OCI-LY7 (cell line): ENCODE measurements at regions not wholly inside any gene's neighbourhood (a gene's known extent, or its start where the extent isn't known, plus 50 kb on each side); places are given as distances from the start of the nearest gene placed in this dataset.

Experiments
- BruUV-seq: library from RNA; stranded (reverse); fragments of 400-500 nt; replicated peaks from 2 replicates; lab custom pipeline; 2021; lab: Mats Ljungman, UMichigan
- CTCF ChIA-PET: fragments of 300-600 bp; sonication (Branson Sonifier 250); formaldehyde crosslinking; loops from one replicate; lab custom pipeline; 2022; ENCODE audit warnings: antibody characterized with exemption; ENCODE audit not compliant: unreplicated experiment; lab: Charles Lee
- POLR2A ChIA-PET: fragments of 300-600 bp; sonication (Branson Sonifier 250); formaldehyde crosslinking; loops from one replicate; lab custom pipeline; 2022; ENCODE audit warnings: antibody characterized with exemption; lab: Charles Lee
- DNase-seq: peaks from one replicate; pipeline ENCODE4 v3.0.0-alpha.2; 2015; ENCODE audit warnings: low spot score
- H2AFZ ChIP-seq: fragments of 200-600 bp; sonication (generic), shearing (Covaris generic); 2 replicates; pipeline ENCODE4 v1.6.1; 2014; ENCODE audit warnings: mild to moderate bottlenecking, antibody characterized with exemption, low read length, moderate library complexity
- H3K27ac ChIP-seq: fragments of 200-600 bp; sonication (generic); 2 replicates; pipeline ENCODE4 v1.5.1; 2014; ENCODE audit warnings: mixed run types, low read depth, mild to moderate bottlenecking, moderate library complexity, low read length, inconsistent platforms; ENCODE audit not compliant: poor library complexity, severe bottlenecking
- H3K36me3 ChIP-seq: fragments of 200-600 bp; sonication (generic); 2 replicates; pipeline ENCODE4 v1.6.1; 2014; ENCODE audit warnings: mild to moderate bottlenecking, antibody characterized with exemption, low read length, moderate library complexity, mixed read lengths; ENCODE audit not compliant: insufficient read depth
- H3K4me1 ChIP-seq: fragments of 200-600 bp; sonication (generic); 2 replicates; pipeline ENCODE4 v1.5.1; 2014; ENCODE audit warnings: mild to moderate bottlenecking, low read length; ENCODE audit not compliant: insufficient read depth, poor library complexity, severe bottlenecking
- H3K4me2 ChIP-seq: fragments of 200-600 bp; sonication (generic); 2 replicates; pipeline ENCODE4 v1.6.1; 2014; ENCODE audit warnings: mild to moderate bottlenecking, low read length
- H3K4me3 ChIP-seq: fragments of 200-600 bp; sonication (generic); 2 replicates; pipeline ENCODE4 v1.5.1; 2014; ENCODE audit warnings: mild to moderate bottlenecking, low read depth, low read length; ENCODE audit not compliant: poor library complexity, severe bottlenecking
- H3K79me2 ChIP-seq: fragments of 200-600 bp; sonication (generic); 2 replicates; pipeline ENCODE4 v1.6.1; 2016; ENCODE audit warnings: low read depth, mild to moderate bottlenecking, low read length, moderate library complexity, mixed read lengths; ENCODE audit not compliant: insufficient read depth
- H3K9me2 ChIP-seq: fragments of 200-600 bp; sonication (generic); 2 replicates; pipeline ENCODE4 v1.6.1; 2016; ENCODE audit warnings: mild to moderate bottlenecking, low read length, mixed read lengths; ENCODE audit not compliant: insufficient read depth
- H3K9me3 ChIP-seq: fragments of 200-600 bp; sonication (generic); 2 replicates; pipeline ENCODE4 v1.6.1; 2014; ENCODE audit warnings: mild to moderate bottlenecking, mixed run types, low read length, mixed read lengths
- H4K20me1 ChIP-seq: fragments of 200-600 bp; sonication (generic); 2 replicates; pipeline ENCODE4 v1.6.1; 2014; ENCODE audit warnings: mild to moderate bottlenecking, antibody characterized with exemption, low read length, moderate library complexity, mixed read lengths; ENCODE audit not compliant: insufficient read depth
- CTCF ChIP-seq: fragments of 200-600 bp; sonication (generic); conservative IDR thresholded peaks from 2 replicates; pipeline ENCODE4 v1.5.1; 2014; ENCODE audit warnings: mild to moderate bottlenecking, antibody characterized with exemption, low read length, moderate library complexity, mixed read lengths
- EZH2phosphoT487 ChIP-seq: fragments of 200-600 bp; sonication (generic); IDR thresholded peaks from 2 replicates; pipeline ENCODE4 v1.6.1; 2018; ENCODE audit warnings: low read depth, borderline replicate concordance, mild to moderate bottlenecking, mixed run types, antibody characterized with exemption, low read length, moderate library complexity, mixed read lengths
- intact Hi-C: fragments of 100-400 bp; cut with micrococcal nuclease; formaldehyde crosslinking; loops from one replicate; pipeline ENCODE4 v1.10.0; 2022; ENCODE audit not compliant: unreplicated experiment

DNA sequence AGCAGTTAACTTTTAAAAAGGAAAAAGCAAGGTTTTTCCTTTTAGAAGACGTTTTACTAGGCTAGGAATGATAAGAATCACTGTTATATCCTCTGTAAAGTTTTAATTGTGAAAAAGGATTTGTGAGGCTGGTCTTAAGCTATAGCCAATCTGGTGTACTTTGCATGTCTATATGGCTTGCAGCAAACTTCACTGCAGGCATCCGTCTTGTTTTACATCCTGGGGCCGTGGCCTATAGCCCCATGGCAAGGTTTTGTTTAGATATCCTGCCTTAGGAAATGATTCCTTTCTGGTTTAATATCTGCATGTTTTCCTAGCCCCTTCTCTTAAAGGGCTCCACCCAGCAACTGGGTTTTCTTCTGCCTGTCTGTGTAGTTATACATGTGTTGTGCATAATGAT is 272.8 kb downstream of the ICE1 start:
- Histone ChIP-seq H3K36me3 (no peaks in the 10 kb centered on the region), H3K9me3 (no peaks in the 10 kb centered on the region), H3K4me3 (no peak overlapping the region), H4K20me1 (no peaks in the 10 kb centered on the region), H2AFZ (no peak overlapping the region), H3K9me2 (no peaks in the 10 kb centered on the region), H3K4me1 (no peaks in the 10 kb centered on the region), H3K79me2 (no peaks in the 10 kb centered on the region), H3K4me2 (no peak overlapping the region), H3K27ac (no peak overlapping the region)
- DNase-seq, result no peak
- ChIA-PET POLR2A (interaction anchor here (0.7 to 1.1 kb wide), 2 partner anchors 8 to 11 kb away, joined by 3 read pairs; no protein-coding TSS in a partner anchor), CTCF (interaction anchor here (0.5 kb wide), 1 partner anchor 136 kb away, joined by 3 read pairs; no protein-coding TSS in a partner anchor)
- BruUV-seq, result no TSS peak
- TF ChIP-seq CTCF (no peak), EZH2phosphoT487 (no peak)
- intact Hi-C loops, result no loop called here

DNA sequence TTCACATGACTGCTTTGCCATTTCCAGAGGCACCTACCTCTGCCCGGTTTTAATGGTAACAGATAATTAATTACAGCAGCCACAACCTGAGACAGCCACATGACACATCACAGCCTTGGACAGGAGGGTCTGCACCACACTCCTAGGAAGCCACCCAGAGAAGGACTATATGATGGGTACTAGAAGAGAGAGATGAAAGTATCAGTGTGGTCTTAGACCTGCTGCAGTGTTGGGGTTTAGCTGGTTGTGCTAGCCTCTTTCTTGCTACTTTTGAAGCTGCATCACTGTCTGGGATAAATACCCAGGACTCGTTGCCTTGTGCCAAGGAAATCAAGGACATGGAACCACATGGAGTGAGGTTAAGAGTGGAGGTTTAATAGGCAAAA is 266.4 kb downstream of the ICE1 start:
- no peak for TF ChIP-seq CTCF
- Histone ChIP-seq H3K4me1 (no peaks in the 10 kb centered on the region), H3K9me2 (no peaks in the 10 kb centered on the region), H3K4me3 (no peak overlapping the region), H2AFZ (no peak overlapping the region), H3K79me2 (no peaks in the 10 kb centered on the region), H3K27ac (no peak overlapping the region), H3K36me3 (no peaks in the 10 kb centered on the region), H4K20me1 (no peaks in the 10 kb centered on the region), H3K4me2 (no peak overlapping the region), H3K9me3 (no peaks in the 10 kb centered on the region)
- intact Hi-C loops, result no loop called here
- ChIA-PET CTCF (no interaction called here), POLR2A (interaction anchor here (0.6 kb wide), 1 partner anchor 26 kb away, joined by 6 read pairs; no protein-coding TSS in a partner anchor)
- no TSS peak for BruUV-seq
- no peak for DNase-seq

DNA sequence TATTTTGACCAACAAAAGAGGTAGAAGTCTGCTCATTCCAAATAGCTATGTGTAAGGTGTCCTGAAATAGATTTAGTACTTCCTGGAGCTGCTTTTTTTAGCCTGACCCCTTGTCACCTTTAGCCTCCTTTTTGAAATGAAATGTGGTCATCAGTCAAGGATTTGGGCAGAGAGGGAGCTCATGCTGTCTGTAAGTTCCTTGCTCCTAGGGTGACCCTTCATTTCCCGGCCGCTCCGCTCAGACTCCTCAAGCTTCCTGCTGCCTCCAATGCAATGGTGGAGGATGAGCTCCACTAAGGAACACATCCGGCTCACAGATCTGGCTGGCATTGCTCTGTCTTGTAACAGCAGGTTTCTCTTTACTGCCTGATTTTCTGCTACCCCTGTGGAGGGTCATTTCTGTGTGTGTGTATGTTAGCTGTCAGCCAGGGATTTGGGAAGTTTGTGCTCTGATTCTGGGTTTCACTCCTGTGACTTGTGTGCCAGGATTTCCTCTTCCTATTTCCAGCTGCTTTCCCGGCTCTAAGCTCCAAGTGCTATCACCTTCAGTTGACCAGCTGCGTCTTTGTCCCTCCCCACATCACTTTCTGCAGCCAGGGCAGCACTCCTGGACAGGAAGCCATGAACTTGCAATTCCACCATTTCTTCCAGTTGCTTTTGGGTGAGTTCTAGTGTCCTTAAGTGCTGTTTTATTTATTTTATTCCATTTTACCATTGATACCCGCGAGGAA is 265.9 kb downstream of the ICE1 start:
- TF ChIP-seq CTCF (no peak), EZH2phosphoT487 (no peak)
- POLR2A ChIA-PET, result interaction anchor here (0.6 to 0.7 kb wide), 2 partner anchors 27 to 40 kb away, joined by 3 to 6 read pairs; no protein-coding TSS in a partner anchor
- H3K4me1 ChIP-seq, result no peaks in the 10 kb centered on the region
- no peak for DNase-seq
- no peaks in the 10 kb centered on the region for H3K9me2 ChIP-seq
- H3K27ac ChIP-seq, result no peak overlapping the region
- H3K4me2 ChIP-seq, result no peak overlapping the region
- H2AFZ ChIP-seq, result no peak overlapping the region
- H3K79me2 ChIP-seq, result no peaks in the 10 kb centered on the region
- BruUV-seq, result no TSS peak
- no peaks in the 10 kb centered on the region for H3K36me3 ChIP-seq
- no peaks in the 10 kb centered on the region for H3K9me3 ChIP-seq
- no peaks in the 10 kb centered on the region for H4K20me1 ChIP-seq
- H3K4me3 ChIP-seq, result no peak overlapping the region
- intact Hi-C loops, result no loop called here
- CTCF ChIA-PET, result no interaction called here
